Left hindlimb (tissue), 1 donor: ENCODE measurements at regions not wholly inside any gene's neighbourhood (a gene's known extent, or its start where the extent isn't known, plus 50 kb on each side); places are given as distances from the start of the nearest gene placed in this dataset.

Source experiments
- DNase-seq: peaks from one replicate; pipeline ENCODE4 v3.0.0-alpha.2; 2018

DNA sequence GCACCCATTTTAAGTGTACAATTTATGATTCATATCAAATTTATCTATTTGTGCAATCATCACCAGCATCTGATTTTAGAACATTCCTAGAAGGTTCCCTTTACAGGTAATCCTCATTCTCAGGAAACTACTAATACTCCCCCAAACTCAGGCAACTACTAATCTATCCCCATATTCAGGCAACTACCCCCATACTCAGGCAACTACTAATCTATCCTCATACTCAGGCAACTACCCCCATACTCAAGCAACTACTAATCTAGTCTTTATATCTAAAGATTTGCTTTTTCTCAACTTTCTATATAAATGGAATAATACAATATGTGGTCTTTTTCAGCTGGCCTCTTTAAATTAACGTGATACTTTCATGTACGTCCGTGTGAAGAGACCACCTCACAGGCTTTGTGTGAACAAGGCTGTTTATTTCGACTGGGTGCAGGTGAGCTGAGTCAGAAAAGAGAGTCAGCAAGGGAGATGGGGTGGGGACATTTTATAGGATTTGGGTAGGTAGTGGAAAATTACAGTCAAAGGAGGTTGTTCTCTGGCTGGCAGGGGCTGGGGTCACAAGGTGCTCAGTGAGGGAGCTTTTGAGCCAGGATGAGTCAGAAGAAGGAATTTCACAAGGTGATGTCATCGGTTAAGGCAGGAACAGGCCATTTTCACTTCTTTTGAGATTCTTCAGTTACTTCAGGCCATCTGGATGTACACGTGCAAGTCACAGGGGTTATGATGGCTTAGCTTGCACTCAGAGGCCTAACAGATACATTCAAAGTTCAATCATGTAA lies 1444.5 kb upstream of the CADM2 start:
- no peak for DNase-seq

DNA sequence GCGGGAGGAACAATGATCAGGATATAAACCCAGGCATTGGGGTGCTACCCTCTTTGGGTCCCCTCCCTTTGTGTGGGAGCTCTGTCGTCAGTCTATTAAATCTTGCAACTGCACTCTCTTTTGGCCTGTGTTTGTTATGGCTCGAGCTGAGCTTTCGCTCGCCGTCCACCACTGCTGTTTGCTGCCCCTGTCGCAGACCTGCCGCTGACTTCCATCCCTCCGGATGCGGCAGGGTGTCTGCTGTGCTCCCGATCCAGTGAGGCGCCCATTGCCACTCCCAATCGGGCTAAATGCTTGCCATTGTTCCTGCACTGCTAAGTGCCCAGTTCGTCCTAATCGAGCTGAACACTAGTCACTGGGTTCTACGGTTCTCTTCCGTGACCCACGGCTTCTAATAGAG lies 1443.7 kb upstream of the CADM2 start:
- no peak for DNase-seq

DNA sequence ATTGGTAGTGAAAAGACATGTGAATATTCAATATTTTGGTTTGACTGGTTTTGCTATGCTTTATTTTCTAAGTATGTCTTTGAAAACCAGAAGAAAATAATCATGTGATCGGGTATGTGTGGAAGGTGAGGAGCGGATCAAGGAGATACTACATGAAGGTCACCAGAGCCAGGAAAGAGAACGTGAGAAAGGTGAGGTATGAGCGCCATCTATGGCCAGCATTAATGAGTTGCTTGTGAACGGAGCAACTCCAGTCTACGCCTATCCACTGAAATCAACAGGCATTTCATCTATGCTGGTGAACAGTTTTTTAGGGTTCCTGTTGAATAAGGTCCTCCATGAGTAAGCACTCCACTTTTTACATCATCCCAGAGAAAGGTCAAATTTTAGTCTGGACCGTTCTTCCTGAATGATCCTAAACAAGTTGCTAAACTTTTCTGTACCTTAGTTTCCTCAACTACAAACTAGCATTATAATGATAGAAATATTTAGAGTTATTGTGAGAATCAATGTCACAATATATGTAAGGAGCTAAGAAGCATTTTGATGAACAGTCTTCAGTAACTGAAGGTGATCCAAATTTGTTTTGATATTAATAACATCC lies 1435.2 kb upstream of the CADM2 start:
- DNase-seq = peak; percentile 59

DNA sequence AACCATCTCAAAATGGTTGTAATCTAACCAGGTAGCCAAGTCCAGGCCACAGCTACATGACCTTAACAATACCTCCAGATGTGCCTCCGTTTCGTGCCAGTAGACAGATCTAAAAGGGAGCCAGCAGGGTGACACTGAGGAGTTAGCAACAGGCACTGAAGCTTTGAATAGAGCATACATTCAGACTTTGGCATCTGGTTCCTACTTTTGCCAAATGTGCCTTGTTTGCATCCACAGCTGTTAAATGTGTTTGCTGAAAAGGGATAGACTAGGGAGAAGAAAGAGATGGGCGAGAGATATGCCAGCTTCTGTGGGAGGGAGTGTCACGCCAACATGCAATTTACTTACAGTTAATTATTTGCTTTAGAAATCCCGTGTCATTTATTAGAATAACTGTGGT lies 1433.9 kb upstream of the CADM2 start:
- no peak for DNase-seq

DNA sequence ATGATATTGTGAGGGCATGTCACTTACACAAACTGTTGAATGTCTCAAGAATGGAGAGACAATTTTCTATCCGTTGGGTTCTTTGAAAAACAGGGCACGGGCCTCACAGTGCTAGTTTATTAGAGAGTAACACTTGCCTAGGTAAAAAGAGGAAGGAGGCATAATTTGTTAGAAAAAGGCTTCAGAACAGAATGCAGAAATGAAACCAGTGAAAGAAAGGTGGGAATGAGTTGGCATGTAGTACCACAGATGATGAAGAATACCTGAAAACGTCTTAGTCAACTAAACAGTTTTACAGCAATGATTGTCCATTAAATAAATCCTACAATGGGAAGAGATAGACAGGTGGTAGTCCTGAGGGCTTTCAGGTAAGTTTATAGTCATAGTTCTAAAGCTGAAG lies 1399.7 kb upstream of the CADM2 start:
- DNase-seq = no peak

DNA sequence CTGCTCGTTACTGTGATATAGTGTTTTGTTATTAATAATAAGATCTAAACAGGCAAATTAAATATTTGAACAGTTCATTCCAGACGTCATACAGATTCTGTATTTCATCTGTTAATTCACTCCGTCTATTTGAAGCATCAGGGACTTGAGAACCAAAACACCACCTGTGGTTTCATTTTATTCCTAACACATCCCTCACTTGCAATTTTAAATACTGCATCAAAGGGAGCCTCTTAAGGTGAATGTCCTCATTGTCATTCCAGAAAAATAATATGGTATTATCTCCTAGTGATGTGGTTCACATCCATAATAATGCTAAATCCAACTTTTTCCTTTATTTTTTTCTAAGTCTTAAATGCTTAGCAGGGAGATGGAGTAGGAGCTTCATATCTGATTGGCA lies 1390.9 kb upstream of the CADM2 start:
- no peak for DNase-seq

DNA sequence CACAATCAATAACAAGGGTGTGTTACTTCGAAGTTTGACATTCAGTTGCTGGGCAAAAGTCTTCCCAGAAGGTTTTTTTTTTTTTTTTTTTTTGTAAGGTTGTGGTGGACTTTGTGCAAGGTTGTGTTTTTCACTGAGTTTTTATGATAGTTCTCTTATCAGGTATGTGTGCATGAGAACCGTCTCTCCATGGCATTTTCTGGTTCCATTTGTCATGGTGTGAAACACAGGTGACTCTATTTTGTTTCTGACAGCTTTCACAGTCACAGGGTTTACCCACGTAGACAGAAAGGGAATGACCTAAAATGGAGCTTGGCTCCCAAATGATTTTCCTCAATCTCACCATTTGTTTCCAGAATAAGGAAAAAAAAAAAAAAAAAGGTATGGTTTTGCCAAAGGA lies 1377.2 kb upstream of the CADM2 start:
- no peak for DNase-seq

DNA sequence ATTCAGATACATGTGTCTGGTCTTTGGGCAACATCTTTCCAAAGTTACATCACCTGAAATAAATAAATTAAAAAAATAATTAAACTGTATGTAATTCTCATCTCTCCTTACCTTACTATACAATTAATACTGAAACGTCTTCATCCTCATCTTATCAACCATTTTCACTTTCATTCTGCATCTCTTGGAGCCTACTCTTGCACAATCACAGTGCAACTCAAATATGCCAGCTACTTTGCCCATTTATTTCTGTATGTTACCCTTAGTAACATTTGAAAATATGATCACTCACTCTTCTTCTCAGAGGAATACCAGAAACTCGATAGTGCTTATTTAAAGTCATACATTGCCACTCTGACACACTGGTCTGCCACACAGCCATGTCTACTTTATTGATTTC lies 1357.1 kb upstream of the CADM2 start:
- no peak for DNase-seq

DNA sequence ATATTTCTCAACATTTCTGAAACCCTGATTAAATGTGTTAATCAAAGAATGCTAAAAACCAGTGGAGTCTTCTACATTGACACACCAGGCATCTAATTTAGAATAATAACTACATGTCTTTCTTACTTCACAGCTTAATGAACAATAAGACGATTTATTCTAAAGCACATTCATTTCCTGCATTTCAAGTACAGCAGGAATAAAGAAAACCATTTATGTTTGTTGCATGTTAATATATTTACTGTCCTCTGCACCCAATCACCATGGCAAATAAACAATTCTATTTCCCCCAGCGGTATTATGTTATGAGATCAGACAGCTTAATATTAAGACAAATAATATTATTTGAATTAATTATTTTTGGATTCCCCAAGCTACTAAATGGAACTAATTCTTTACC lies 1336.3 kb upstream of the CADM2 start:
- no peak for DNase-seq

DNA sequence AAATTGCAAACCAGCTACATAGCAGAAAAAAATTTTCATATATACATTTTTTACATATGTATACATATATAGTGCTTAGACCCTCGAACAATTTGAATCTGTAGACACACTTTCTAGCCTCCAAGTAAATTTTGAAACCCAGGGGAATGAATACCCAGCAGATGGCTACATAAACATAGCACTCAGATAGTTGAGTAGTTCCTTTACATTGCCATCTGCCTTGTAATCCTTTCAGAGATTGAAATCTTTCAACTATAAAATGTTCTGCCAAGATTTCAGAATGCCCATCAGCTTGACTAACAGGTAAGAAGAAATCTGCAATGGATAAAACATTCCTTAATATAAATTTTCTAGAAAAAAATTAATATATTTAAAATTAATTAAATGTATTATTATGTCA lies 1333.5 kb upstream of the CADM2 start:
- no peak for DNase-seq

DNA sequence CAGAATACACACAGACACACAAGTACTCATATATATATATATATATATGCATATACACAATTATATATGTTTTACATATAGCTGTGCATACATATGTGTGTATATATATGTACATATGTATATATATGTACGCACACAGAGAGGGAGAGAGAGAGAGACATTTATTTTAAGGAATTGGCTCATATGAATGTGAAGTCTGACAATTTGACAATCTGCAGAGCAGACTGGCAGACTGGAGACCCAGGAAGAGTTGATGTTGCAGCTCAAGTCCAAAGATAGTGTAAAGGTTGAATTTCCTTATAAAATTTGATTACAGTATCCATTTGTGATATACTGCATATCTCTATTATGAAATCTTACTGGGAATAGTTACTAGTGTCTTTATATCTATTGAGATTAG lies 1330.3 kb upstream of the CADM2 start:
- no peak for DNase-seq

DNA sequence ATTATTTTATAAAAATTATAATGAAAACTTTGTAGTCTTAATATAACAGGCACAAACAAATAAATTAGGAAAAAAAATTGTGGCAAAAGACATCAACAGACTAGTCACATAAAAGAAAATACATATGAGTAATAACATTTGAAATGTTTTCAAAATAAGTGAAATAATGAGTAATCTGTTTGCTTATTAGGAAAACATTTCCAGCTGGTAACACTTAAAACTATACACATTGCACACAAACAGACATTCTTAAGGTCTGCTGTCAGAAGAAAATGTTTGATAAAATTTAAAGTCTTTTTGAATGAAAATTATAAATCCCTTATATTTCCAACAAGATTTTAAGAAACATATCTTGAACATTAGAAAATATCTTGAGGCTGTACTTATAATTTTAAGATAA lies 1326.3 kb upstream of the CADM2 start:
- no peak for DNase-seq

DNA sequence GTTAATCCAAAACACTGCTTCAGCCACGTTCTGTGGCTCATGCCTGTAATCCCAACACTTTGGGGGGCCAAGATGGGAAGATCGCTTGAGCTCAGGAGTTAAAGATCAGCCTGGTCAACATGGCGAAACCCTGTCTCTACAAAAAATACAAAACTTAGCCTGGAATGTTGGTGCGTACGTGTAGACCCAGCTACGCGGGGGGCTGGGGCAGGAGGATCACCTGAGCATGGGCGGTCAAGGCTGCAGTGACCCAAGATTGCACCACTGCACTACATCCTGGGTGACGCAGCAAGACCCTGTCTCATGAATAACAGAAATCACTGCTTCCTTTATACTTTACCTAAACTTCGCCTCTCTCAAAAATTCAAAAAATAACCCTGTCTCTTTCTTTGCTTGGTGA lies 1325.0 kb upstream of the CADM2 start:
- DNase-seq = no peak

DNA sequence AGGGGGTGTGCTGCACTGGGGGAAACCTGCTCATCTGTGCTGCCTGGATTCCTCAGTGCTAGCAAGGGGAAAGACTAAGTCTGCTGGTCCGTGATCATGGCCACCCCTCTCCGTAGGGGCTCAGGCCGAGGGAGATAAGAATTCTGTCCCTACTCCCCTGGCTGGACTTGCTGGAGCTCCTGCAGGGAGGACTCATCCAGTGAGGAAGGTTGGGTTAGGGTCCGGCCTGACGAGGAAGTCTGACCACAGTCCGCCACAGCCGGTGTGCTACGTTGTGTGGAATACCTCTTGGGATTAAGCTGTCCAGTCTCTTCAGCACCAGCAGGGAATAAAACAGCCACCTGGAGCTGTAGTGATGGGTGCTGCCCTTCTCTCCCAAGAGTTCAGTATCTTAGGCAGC lies 1309.1 kb upstream of the CADM2 start:
- DNase-seq = no peak

DNA sequence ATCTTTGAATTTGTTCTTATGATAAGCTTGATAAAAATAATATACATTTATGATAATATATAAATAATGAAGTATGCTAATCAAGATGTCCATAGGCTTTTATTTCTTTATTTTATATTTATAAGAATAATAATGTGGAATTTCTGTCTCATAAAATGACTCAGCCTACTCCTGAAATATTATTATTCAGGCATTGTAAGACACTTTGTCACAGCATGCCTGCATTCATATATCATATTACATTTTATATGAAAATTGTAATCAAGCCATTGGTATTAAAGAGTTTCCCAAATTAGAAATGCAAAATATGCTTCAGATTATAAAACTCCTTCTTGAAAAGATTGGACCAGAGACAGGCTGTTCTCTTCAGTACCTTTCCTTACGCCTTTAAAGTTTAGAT lies 1303.7 kb upstream of the CADM2 start:
- no peak for DNase-seq

DNA sequence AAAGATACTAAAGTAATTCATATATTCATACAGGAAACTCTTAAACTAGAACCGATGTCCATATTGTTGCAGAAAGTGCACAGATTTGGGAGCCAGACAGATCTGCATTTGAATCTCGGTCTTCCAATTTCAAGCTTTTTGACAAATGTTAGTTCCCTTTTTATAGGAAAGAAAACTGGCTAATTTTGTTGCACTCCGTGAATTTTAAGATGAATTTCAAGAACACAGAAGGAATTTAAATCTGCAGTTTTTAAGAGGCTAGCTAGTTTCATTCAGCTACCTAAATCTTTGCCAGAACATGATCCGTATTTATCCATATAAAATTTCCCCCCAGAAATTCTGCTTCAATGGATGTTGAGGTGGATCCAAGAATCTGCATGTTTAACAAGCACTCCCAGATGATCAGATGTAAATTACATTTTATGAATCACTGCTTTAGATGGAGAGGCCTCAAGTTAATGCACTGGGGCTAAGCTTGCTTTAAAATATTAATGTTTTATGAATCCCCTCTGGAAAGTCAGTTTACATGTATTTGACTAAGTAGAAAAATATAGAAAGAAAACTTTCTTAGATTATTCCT lies 1296.3 kb upstream of the CADM2 start:
- DNase-seq = no peak

DNA sequence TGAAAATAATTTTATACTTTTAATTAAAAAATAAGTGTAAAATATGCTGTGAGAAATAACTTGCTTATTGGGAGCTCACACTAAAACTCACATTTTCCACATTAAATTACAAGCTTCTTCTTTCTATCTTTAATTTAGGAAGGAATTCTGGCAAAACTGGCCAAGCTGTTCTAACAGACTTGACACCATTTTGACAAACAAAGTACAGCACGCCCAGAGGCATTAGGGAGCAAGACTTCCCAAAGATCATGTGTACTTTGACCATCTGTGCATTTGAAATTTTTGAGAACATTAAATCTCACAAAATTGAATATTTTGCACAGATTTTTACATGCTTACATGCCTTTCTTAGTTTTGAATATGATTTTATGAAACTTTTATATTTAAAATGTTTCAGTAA lies 1288.4 kb upstream of the CADM2 start:
- DNase-seq = no peak

DNA sequence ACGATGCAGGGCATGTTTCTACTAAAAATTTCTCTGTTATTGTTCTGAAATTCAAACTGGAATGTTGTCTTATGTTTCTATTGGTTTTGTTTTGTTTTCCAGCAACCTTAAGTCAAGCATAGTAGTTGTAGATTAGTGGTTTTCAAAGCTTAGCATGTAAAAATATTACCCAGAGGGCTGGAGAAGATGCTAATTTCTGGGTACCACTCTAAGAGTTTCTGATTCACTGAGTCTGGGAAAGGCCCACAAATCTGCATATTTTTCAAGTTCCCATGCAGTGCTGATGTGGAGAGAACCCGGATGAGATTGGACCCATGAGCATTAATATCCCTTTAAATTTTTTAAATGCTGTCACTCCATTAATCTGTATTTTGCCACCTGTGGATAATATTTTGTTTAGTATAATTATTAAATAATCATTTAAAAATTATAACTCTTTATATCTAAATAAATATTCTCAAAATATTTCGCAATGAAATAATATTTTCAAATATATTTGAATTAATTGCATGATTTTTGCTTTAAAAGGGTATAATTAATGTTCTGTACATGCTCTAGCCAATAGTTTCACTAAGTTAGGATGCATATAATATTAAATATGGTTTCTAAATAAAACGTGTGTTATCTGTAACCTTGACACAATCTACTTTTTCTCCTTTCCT lies 1274.7 kb upstream of the CADM2 start:
- DNase-seq = no peak

DNA sequence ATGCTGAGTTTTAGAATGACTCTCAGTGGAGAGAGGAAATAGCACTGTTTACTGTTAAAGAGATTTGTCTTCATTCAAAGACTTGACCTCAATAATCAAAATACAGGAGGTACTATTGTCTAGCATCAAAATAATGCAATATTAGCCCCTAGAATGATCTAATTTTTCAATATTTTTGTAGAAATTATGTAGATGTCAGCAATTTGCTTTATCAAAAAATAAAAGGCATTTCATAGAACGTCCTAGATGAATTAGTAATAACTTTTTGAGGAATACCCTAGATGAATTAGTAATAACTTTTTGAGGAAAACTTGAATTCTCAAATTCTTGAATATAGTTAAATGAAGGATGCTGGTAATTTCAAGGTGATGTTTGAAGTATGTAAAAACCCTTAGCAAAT lies 1252.1 kb upstream of the CADM2 start:
- DNase-seq = no peak

DNA sequence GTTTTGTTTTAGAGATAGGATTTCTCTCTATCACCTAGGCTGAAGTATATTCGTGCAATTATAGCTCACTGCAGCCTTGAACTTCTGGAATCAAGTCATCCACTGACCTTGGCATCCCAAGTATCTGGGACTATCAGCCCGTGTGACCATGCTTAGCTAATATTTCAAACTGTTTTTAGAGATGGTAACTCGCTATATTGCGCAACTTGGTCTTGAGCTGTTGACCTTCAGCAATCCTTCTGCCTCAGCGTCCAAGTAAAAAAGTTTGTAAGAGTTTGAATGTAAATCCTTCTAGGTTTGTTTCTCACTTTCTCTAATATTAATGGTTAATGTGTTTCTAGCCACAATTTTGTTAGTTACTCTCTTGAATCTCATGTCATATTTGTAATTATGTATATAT lies 1243.5 kb upstream of the CADM2 start:
- DNase-seq = no peak

DNA sequence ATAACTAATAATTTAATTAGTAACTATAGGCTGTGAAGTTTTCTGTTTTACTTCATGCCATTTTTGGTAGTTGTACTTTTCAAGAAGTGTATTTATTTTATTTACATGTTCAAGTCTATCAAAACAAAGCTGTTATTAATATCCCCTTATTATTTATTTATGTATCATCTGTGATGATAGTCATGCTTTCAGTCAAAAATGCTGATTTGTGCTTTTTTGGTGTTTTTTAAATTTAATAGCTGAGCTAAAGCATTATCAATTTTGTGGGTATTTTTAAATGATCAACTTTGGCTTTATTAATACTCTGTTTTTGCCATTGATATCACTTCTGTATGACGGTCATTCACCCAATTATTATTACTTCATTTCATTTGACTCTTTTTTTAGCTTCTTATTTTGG lies 1229.2 kb upstream of the CADM2 start:
- DNase-seq = no peak

DNA sequence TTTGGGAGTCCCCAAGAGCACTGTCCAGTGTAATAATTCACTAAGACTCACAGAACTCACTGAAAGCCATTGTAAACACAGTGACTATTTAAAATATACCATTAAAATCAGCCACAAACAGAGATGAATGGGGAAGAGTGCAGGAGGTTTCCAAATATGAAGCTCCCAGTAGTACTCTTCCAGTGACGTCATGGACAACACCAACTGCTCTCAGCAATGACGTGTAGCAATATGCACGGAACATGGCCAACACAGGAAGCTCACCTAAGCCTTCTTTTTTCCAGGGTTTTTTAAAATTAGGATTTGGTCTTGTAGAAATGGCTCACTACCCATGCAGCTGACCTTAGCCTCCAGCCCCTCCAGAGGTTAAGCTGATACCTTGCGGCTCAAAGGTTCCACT lies 1224.1 kb upstream of the CADM2 start:
- no peak for DNase-seq

DNA sequence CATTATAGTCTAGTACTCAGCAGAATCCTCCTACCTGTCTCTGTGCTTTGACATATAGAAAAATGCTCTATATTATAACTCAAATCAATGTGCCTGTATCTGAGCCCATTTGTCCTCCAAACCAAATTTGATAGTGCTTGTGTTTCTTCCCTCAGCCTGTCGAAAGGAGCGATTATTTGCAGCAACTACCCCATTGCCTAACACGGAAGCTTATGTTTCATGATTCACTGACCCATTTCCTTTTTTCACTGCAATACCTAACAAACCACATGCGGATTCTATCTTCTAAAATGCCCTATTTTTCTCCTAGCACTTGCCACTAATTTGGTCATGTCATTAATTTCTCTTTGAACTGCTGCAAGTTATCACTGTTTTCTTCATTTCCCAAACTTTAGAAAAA lies 1220.6 kb upstream of the CADM2 start:
- DNase-seq = no peak

DNA sequence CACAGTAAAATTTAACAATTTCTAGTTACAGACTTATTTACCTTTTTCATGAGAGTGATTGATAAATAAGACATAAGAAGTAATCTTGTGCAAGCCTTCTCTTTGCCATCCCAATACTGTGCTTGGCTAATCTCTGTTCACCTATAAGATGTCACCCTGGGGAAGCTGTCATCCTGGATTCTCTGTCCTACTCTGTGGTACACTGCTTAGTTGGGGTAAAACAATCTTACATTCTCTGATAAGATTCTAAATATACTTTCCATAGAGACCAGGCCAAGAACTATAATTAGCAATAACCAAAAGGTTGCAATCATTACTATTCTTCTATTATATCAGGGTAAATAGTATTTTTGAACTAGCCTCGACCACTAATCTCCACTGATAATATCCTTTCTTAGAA lies 1218.3 kb upstream of the CADM2 start:
- DNase-seq = no peak
